ENCODE measurements at regions not wholly inside any gene's neighbourhood (a gene's known extent, or its start where the extent isn't known, plus 50 kb on each side); places are given as distances from the start of the nearest gene placed in this dataset.

DNA sequence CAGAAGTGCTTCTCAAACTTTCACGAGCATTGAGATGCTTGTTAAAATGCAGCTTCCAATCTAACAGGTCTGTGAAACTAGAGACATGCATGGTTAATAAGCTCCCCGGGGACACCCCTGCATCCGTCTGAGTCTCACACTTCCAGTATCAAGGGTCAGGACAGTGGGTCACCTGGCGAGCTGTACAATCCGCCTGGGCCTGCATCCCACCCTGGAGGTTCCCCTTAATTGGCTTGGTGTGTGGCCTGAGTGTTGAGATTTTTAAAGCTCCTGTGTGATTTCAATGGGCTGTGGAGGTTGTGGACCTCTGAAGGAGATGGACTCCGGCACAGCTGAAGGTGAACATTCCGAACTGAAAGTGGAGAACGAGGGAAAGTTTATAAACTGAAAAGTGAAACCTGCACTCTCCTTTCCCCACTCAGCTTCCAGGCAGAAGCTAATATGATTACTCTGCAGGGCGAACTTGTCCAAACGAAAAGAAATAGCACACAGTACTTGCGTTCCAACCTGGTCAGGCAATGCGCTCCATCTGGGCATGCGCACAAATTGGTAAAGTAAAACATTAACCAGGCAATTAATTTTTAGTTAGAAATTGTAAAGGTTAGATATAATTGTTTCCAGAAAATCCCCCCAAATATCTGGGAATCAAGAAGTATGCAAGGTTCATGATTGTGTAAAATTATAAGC is 191.7 kb upstream of the ALKAL2 start:
- peak; percentile 66 for DNase-seq (ENCODE audit: low read depth)

GRCh38 chr2:479031-479430 is 191.1 kb upstream of the ALKAL2 start:
- no peak for DNase-seq (ENCODE audit: low read depth)

DNA sequence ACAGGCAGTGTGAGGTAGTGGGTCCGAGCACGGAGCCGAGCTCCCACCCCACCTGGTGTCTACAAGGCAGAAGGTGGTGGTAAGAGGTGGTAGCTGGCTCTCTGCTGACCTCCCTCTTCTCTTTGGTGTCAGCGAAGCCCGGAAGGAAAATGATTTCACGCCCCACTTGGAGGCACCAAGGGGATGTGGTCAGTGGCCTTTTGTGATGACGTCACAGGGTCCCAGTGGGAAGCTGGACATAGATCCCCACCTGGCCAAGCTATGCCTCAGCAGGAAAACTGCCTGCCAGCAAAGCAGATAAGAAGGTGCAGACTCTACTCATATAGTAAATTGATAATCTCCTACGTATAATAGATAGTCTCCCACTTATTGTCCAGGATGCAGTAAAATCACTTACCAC is 183.7 kb upstream of the ALKAL2 start:
- DNase-seq (ENCODE audit: low read depth): no peak

GRCh38 chr2:469514-469913 is 181.6 kb upstream of the ALKAL2 start:
- DNase-seq (ENCODE audit: low read depth): no peak

DNA sequence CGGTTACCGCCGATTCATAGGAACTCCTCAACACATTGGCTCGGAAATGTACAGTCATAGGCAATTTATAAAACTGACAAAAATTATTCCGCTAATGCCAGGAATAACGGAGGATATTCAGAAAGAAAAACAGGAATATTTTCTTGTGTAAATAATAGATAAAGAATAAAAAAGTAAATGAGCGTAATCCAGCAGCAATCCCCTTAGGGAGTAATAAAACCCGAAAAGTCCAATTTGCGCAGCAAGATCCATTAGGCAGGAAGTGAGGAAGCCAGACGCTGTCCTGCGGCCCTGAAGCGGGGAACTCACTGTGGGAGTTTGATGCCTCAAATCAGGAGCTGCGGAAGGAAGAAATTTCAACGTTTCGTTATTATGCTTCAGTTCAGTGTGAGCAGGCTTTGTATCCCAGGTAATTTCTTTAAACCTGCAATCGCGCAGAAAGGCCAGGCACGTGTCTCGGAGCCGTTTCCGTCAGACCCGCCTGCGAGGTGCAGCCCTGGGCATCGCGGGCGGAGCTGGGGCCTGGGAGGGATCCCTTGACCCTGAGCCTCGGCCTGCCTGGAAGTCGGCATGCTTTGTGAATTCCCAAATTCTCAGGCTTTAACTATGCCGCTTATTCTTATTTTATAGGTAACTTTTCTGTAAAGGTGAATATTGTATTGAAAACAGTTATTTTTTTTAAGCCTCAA is 180.9 kb upstream of the ALKAL2 start:
- DNase-seq (ENCODE audit: low read depth): no peak

GRCh38 chr2:467892-468647 is 180.2 kb upstream of the ALKAL2 start:
- no peak for DNase-seq (ENCODE audit: low read depth)

GRCh38 chr2:467543-467891 is 179.6 kb upstream of the ALKAL2 start:
- peak; percentile 18 for DNase-seq (ENCODE audit: low read depth)

GRCh38 chr2:467101-467500 is 179.2 kb upstream of the ALKAL2 start:
- no peak for DNase-seq (ENCODE audit: low read depth)

GRCh38 chr2:464562-465309 is 176.8 kb upstream of the ALKAL2 start:
- DNase-seq (ENCODE audit: low read depth): no peak

- no peak for DNase-seq (ENCODE audit: low read depth)
Observed at GRCh38 chr2:460861-461260, 173.0 kb upstream of the ALKAL2 start.

GRCh38 chr2:459931-460330 is 172.0 kb upstream of the ALKAL2 start:
- DNase-seq (ENCODE audit: low read depth): no peak

GRCh38 chr2:458425-458815 is 170.5 kb upstream of the ALKAL2 start:
- DNase-seq (ENCODE audit: low read depth): no peak

- peak; percentile 23 for DNase-seq (ENCODE audit: low read depth)
Observed at GRCh38 chr2:457792-458424, 170.0 kb upstream of the ALKAL2 start.

DNA sequence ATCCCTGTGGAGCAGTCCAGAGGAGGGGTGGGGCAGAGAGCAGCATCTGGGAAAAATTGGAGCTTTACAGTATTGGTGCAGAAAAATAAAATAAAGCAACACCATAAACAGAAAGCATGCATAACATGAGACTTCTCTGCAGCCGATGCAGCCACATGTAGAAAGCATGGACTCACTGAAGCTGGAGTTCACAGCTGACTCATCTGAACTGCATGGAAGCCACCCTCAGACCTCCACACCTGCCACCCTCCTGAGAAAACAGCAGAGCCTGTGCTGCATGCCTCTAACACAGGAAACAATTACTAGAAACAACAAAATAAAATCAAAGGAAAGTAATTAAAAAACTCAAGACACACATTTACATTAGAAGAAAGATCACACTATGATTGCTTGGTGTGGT is 169.4 kb upstream of the ALKAL2 start:
- DNase-seq (ENCODE audit: low read depth): no peak

- peak; percentile 79 for DNase-seq (ENCODE audit: low read depth)
Observed at GRCh38 chr2:455913-456312, 168.0 kb upstream of the ALKAL2 start.

- DNase-seq (ENCODE audit: low read depth): no peak
Observed at GRCh38 chr2:455015-455705, 167.3 kb upstream of the ALKAL2 start.

DNA sequence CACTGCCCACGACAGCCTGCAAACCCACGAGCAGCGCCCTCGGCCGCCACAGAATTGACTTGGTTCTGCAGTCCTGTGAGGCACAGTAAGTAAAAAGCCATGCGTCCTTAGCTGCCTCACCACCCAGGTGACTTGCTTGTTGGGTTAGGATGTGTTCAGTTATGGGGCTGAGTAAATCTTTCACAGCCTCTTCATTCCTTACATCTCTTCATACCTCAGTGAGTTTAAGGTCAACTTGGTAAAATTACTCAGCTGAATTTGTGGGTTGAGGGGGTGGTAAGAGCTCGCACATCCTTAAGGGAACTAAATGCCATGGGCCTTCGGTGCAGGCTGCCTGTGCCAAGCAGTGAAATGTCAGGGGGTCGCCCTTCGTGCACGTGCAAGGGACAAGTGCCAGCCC is 165.2 kb upstream of the ALKAL2 start:
- peak; percentile 96 for DNase-seq (ENCODE audit: low read depth)

DNA sequence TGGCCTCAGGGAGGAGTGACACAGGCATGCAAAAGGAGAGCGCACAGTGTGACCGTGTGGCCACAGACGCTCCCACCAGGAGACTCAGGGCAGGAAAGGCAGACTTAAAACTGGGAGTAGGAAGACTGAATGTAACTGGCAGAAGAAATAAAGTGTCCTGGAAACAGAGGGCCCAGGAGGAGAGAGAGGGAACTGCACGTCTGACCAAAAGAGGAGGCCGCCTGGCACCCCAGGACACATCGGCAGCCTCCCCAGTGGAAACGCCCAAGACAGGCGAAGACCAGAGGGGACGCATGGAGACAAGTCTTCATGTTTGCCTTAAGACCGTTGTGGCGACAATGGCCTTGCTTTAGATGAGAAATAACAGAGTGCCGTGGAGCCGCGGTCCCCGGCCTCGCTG is 163.6 kb upstream of the ALKAL2 start:
- DNase-seq (ENCODE audit: low read depth): no peak

DNA sequence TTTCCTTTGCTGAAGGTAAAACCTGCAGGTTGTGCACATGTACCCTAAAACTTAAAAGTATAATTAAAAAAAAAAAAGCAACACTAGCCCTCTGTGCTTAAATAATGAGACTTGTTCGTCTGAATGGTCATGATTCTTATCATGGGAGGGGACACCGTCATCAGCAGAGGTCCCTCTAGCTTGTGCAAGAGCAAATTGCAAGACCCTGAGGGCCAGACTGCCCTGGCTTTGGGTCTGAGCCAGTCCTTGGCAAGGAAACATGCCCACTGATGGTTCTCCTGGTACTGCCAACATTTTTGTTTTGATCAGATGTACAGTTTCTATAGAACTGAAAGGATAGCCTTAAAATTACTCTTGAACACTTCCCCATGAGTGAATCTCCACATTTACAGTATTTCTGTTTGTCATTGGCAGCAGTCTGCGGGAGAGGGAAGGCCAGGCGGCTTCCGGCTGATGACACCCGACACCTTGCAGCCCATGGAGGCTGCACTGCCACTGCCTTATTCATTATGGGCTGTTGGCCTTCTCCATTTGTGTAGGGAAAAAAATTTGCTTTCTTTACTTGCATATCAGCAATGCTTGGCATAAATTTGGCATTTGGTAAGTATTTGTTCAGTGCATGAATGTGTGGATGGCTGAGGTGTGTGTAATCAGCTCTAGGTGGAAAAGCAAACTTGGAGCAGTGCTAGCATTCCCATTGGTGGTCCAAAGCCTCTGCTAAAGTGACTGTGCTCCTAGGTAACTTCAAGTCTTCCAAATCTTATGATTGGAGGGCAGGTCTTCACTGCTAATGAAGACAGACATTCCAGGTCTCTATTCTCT is 161.6 kb upstream of the ALKAL2 start:
- DNase-seq (ENCODE audit: low read depth): no peak

DNA sequence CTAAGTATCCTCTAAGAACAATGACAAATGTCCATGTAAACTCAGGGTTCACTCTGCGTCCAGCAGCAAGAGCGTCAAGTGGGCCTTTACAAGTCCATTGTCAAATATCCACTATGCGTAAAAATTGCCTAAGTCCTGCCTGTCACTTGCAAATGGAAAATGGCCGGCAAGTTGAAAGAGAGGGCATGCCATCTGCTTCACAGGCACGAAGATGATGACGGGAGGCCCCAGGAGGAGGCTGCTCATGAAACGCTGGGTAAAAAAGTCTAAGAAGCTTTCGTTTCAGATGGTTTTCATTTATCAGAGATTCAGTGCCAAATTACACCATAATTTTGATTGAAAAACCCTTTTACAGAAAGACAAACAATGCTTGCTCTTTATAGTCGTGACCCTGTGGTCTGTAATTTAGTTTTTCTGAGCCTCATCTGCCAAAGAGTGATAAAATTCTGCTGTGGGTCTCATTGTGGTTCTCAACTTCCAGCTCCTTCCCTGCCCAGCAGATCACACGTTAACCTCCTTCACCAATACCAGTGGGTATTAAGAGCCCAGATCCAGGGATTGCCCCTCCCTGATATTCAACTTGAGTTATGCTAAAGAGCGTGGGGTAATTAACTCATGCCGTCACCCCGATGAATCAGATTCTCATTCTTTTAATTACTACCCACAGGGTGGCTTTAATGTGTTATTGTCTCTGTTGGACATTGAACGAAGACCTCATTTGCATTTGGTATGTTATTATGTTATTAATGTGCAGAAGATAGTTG is 160.2 kb upstream of the ALKAL2 start:
- DNase-seq (ENCODE audit: low read depth): no peak
